ENCODE measurements at regions not wholly inside any gene's neighbourhood (a gene's known extent, or its start where the extent isn't known, plus 50 kb on each side); places are given as distances from the start of the nearest gene placed in this dataset.

- peak; percentile 80 for DNase-seq (ENCODE audit: low read depth)
Measured at GRCh38 chr14:71728386-71728785, 203.8 kb upstream of the RGS6 start.

GRCh38 chr14:71729596-71729995 is 202.6 kb upstream of the RGS6 start:
- DNase-seq (ENCODE audit: low read depth): peak; percentile 47

- peak; percentile 71 for DNase-seq (ENCODE audit: low read depth)
Measured at GRCh38 chr14:71730471-71730870, 201.8 kb upstream of the RGS6 start.

- DNase-seq (ENCODE audit: low read depth): no peak
Measured at GRCh38 chr14:71731096-71731495, 201.1 kb upstream of the RGS6 start.

GRCh38 chr14:71733210-71733883 is 198.9 kb upstream of the RGS6 start:
- peak; percentile 38 for DNase-seq (ENCODE audit: low read depth)

DNA sequence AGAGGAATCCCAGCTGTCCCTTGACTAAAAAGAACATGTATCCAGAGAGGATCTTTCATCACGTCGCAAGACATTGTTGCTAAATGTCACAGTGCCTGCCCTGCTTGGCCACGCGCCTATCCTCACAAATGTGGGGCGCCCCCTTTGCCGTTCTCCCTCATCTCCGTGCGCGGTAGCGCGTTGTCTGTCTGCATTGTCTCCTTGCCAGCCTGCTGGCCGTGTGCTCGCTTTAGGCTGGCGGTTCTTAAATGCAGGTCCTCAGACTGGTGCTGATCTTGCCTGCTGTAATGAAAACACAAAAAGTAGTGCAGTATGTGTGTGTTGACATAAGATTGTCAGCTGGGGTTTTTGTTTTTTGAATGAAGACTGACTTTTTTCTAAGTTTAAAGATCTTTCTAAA is 198.2 kb upstream of the RGS6 start:
- no peak for DNase-seq (ENCODE audit: low read depth)

- no peak for DNase-seq (ENCODE audit: low read depth)
Measured at GRCh38 chr14:71734885-71735284, 197.3 kb upstream of the RGS6 start.

DNA sequence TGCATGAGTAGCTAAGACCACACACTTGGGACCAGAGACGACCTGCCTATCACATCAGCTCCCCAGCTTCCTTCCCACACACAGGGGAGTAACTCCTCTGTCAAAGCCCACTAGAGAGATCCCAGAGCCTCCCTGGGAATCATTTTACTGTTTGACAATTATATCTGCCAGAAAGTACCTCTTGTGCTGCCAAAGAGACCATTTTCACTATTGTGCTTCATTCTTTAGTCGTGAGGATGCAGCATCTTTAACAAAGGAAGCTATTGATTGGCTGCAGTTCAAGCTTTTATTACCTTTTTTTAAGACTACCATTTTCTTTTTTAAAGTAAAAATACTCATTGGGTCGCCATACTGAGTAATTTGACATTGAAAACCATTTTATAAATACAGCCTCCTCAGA is 194.5 kb upstream of the RGS6 start:
- no peak for DNase-seq (ENCODE audit: low read depth)

GRCh38 chr14:71739273-71739990 is 192.8 kb upstream of the RGS6 start:
- no peak for DNase-seq (ENCODE audit: low read depth)

DNA sequence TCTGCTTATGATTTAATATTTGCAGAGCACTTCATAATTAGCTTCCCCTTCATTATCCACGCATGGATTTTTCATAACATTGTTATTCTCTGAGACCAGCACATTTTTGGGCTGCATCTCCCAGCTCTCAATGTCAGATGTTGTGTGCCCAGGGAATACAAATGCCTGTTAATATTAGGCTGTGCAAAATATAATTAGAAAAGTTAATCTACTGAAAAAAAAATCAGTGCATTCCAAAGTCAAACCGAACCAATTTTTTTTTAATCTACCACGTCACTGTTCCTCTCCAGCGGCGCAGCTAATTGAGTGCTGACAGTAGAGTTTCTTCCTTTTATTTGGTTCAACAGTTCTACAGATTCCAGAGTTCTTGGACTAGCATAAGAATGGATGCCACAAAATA is 191.0 kb upstream of the RGS6 start:
- no peak for DNase-seq (ENCODE audit: low read depth)

DNA sequence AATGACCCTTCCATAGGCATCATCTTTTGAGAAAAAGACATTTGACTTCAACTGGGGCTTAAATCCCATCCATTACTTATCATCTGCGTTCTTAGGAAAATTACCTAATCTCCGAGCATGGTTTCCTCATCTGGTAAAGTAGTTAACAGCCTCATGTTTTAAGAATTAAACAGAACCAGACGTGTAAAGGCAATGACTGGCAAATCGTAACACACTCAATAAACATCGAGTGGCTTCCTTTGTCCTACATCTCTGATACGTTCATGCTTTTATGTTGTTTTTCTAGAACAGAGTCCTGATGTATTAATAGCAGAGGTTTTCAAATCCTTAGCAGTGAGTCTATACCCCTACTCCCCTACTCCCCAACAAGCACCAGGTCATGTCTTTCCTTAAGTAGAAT is 189.7 kb upstream of the RGS6 start:
- DNase-seq (ENCODE audit: low read depth): no peak

GRCh38 chr14:71745072-71745471 is 187.2 kb upstream of the RGS6 start:
- DNase-seq (ENCODE audit: low read depth): no peak

DNA sequence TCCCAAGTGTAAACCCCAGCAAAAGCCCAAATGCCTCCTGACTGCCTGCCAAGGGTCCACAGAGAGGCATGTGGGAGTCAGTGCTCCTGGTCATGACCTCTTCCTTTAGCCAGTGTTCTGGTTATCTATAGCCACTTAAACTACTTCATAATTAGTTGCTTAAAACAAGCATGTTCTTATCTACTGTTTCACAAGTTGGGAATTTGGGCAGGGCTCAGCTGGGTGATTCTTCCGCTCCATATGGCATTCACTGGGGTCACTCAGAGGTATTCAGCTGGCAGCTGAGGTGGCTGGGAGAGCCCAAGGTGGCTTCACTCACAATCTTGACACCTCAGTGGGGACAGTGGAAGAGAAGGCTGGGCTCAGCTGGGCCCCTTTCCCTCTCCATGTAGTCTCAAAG is 184.0 kb upstream of the RGS6 start:
- no peak for DNase-seq (ENCODE audit: low read depth)

DNA sequence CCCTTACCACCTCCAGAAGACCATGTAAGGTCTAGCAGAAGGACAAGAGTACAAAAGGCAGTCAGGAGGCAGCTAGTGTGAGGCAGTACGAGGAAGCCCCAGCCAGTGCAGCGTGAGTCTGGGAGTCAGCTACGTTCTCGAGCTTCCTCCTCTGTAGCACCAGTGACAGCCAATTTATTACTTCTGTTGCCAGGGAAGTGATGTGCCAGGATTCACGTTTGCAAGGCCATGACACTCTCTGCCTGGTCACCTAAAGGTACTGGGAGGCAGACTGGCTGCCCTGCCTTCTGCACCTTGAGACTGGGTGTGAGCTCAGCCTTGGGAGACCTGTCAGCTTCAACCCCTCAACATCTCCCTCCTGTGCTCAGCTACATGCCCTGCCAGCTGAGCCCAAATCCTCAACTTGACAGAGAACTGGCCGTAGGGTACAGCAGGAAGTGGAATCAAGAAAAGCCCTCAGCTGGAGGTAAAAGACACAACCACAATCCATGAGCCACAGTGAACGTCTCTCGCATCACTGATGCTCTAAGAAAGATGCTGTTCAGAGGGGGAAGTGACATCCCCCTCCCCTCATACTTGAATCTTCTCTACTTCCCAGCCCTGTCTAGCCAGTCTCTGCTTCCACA is 182.5 kb upstream of the RGS6 start:
- no peak for DNase-seq (ENCODE audit: low read depth)

DNA sequence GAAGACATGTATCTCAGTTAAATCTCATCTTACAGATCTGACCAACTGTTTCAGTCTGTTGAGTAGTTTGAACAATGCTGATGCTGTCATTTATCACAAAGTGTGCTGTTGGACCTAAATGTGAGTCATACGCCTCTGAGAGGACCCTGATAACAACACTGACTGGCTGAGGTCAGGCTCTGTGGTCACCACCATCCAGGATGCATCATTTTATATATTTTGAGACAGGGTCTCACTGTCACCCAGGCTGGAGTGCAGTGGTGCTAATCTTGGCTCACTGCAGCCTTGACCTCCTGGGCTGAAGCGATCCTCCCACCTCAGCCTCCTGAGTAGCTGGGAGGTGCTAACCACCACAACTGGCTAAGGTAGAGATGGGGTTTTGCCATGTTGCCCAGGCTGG is 181.0 kb upstream of the RGS6 start:
- no peak for DNase-seq (ENCODE audit: low read depth)

GRCh38 chr14:71752111-71752738 is 180.0 kb upstream of the RGS6 start:
- peak; percentile 48 for DNase-seq (ENCODE audit: low read depth)

DNA sequence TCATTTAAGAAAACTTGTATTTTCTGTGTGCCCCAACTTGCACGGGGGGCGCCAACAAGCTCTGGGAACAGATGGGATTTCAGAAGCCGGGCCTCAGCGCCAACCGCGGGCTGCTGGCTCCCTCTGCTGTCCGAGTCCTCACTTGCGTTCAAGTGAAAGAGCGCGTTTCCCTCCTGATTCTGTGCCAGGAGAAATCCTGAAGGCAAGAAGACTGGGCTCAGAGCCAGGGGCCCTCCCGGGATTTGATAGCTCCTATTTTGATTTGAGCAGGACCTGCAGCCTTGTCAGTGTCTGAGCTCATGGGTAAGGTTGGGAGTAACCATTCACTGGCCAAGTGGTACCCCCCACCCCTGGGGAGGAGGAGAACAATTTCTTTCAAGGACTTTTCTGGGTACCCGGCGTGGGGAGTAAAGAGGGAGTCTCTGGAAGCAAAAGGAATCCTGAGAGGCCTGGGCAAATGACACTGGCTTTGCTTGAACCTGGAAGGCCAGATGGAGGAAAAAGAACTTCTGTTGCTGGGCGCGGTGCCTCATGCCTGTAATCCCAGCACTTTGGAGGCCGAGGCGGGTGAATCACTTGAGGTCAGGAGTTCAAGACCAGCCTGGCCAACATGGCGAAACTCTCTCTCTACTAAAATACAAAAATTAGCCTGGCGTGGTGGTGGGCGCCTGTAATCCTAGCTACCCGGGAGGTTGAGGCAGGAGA is 179.0 kb upstream of the RGS6 start:
- DNase-seq (ENCODE audit: low read depth): peak; percentile 88

DNA sequence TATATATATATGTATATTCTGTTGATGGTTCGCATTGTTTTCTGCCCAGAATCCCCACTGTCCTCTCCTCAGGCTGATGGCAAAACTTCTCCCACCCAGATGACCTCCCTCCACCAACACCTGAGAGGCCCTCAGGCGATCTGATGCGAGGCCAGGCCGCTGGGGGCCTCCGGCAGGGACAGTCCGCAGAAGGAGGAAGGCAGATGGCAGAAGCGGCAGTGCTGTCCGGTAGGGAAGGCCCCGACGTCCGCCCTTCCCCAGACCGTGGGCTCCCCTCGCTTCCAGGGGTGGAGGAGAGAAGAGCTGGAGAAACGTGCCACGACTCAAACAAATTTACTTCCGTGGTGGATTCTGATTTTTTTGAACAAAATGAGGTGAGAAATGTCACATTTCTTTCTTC is 178.3 kb upstream of the RGS6 start:
- DNase-seq (ENCODE audit: low read depth): no peak

DNA sequence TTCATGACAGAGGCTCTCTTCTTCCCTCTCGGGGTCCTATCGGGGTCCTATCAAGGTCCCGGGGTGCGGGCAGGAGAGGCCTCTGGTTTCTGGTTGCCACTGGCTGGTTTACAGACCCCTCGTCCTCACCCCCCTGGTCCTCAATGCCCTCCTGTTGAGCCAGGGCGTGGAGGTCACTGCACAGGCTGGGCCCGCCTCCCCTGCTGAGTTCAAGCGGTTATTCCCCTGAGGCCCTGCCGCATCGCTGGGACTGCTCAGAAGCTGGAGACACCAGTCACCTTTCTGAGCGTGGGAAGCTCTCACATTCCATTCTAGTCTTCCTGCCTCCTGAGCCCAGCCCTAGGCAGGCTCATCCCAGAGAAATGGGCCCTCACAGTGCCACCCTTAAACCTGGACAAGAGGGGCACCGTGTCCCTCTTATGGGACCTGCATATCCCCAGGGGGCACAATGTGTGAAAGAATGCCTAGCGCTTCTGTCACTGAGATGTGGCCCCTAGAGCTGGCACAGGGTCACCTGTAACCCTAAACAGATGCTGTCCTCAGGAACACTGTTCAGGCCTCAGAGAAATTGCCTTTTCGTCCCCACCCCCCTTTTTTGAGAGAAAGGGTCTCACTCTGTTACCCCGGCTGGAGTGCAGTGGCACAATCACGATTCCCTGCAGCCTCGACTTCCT is 177.7 kb upstream of the RGS6 start:
- DNase-seq (ENCODE audit: low read depth): no peak

GRCh38 chr14:71758229-71758951 is 173.8 kb upstream of the RGS6 start:
- DNase-seq (ENCODE audit: low read depth): no peak

Data from myocyte (in vitro differentiated cells).